HG02571 (cell line): ENCODE measurements at regions not wholly inside any gene's neighbourhood (a gene's known extent, or its start where the extent isn't known, plus 50 kb on each side); places are given as distances from the start of the nearest gene placed in this dataset.

Experiments used
- ATAC-seq: cut with Tn5 transposase; IDR thresholded peaks from one replicate; pipeline ENCODE4 v1.9.1; 2021; ENCODE audit warnings: mild to moderate bottlenecking, moderate library complexity; ENCODE audit not compliant: unreplicated experiment

- no peak for ATAC-seq
Observed at GRCh38 chr7:17120756-17121155, 177.7 kb upstream of the AHR start.

GRCh38 chr7:17121671-17122070 lies 176.8 kb upstream of the AHR start:
- ATAC-seq = no peak

- no peak for ATAC-seq
Observed at GRCh38 chr7:17123020-17123419, 175.4 kb upstream of the AHR start.

GRCh38 chr7:17126413-17127268 lies 171.8 kb upstream of the AHR start:
- peak; percentile 82 for ATAC-seq

- no peak for ATAC-seq
Observed at GRCh38 chr7:17129218-17129617, 169.2 kb upstream of the AHR start.

GRCh38 chr7:17130281-17131059 lies 168.0 kb upstream of the AHR start:
- ATAC-seq = no peak

GRCh38 chr7:17131060-17131345 lies 167.4 kb upstream of the AHR start:
- ATAC-seq = no peak

GRCh38 chr7:17131983-17132655 lies 166.3 kb upstream of the AHR start:
- no peak for ATAC-seq

- ATAC-seq = no peak
Observed at GRCh38 chr7:17132726-17133125, 165.7 kb upstream of the AHR start.

GRCh38 chr7:17133977-17134376 lies 164.5 kb upstream of the AHR start:
- ATAC-seq = no peak

GRCh38 chr7:17134786-17135185 lies 163.7 kb upstream of the AHR start:
- peak; percentile 83 for ATAC-seq

- ATAC-seq = no peak
Observed at GRCh38 chr7:17136126-17136525, 162.3 kb upstream of the AHR start.

GRCh38 chr7:17139081-17139480 lies 159.4 kb upstream of the AHR start:
- ATAC-seq = no peak

- ATAC-seq = no peak
Observed at GRCh38 chr7:17140406-17140805, 158.0 kb upstream of the AHR start.

- ATAC-seq = no peak
Observed at GRCh38 chr7:17142831-17143541, 155.5 kb upstream of the AHR start.

GRCh38 chr7:17144322-17144721 lies 154.1 kb upstream of the AHR start:
- no peak for ATAC-seq

GRCh38 chr7:17146621-17147020 lies 151.8 kb upstream of the AHR start:
- ATAC-seq = no peak

GRCh38 chr7:17147409-17147808 lies 151.0 kb upstream of the AHR start:
- ATAC-seq = no peak

GRCh38 chr7:17150018-17150417 lies 148.4 kb upstream of the AHR start:
- peak; percentile 50 for ATAC-seq

- ATAC-seq = peak; percentile 49
Observed at GRCh38 chr7:17152721-17153120, 145.7 kb upstream of the AHR start.

- no peak for ATAC-seq
Observed at GRCh38 chr7:17153536-17153935, 144.9 kb upstream of the AHR start.
